ENCODE measurements at regions not wholly inside any gene's neighbourhood (a gene's known extent, or its start where the extent isn't known, plus 50 kb on each side); places are given as distances from the start of the nearest gene placed in this dataset.
"Not testable (repeated sequence)": the region's sequence is repeated elsewhere in the genome, so short reads cannot be mapped to it uniquely, and the experiment has no call there.

DNA sequence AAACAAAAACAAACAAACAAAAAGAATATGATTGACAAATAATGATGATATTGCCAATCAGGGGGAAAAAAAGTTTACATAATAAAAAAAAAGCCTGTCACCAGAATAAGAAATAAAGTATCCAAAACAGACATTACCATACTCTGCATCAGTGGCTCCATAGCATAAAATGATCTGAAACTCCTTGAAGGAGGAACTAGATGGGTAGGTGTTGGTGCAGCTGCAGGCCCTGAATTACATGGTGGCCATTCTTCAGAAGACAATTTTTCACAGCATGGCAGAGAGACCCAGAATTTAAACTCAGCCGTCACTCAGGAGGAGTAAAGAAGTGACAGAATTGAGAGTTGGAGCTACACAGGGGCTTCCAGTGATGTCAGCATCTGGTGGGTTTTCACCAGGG is 60.2 kb downstream of the GLUL start:
- DNase-seq (ENCODE audit: low read depth), result no peak
- H3K4me3 ChIP-seq (ENCODE audit: low read depth, low read length), result no peak overlapping the region
- TF ChIP-seq, protein P1, sequence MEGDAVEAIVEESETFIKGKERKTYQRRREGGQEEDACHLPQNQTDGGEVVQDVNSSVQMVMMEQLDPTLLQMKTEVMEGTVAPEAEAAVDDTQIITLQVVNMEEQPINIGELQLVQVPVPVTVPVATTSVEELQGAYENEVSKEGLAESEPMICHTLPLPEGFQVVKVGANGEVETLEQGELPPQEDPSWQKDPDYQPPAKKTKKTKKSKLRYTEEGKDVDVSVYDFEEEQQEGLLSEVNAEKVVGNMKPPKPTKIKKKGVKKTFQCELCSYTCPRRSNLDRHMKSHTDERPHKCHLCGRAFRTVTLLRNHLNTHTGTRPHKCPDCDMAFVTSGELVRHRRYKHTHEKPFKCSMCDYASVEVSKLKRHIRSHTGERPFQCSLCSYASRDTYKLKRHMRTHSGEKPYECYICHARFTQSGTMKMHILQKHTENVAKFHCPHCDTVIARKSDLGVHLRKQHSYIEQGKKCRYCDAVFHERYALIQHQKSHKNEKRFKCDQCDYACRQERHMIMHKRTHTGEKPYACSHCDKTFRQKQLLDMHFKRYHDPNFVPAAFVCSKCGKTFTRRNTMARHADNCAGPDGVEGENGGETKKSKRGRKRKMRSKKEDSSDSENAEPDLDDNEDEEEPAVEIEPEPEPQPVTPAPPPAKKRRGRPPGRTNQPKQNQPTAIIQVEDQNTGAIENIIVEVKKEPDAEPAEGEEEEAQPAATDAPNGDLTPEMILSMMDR (IDR thresholded peaks at IDR 0.05; ENCODE audit: insufficient read depth, low read length), result no peak

DNA sequence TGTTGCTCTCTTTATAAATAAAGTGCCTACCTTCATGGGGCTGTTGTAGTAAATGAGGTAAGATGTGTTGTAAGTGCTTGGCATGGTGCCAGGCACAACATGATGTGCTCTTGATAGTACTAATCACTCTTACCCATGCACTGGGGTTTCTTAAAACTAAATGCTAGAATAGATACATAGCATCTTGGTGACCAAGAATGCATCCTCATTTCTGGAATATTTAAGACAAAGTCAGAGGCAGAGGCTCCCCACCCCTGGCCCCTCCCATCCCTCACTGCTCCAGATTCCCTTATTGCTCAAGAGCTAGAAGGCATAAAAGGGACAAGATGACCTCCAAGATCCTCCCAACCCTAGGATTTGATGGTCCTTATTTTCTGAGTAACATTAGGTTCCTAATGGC is 61.3 kb downstream of the GLUL start:
- no peak for DNase-seq (ENCODE audit: low read depth)
- TF ChIP-seq, protein P1 (IDR thresholded peaks at IDR 0.05; ENCODE audit: insufficient read depth, low read length), result no peak
- no peak overlapping the region for H3K4me3 ChIP-seq (ENCODE audit: low read depth, low read length)

DNA sequence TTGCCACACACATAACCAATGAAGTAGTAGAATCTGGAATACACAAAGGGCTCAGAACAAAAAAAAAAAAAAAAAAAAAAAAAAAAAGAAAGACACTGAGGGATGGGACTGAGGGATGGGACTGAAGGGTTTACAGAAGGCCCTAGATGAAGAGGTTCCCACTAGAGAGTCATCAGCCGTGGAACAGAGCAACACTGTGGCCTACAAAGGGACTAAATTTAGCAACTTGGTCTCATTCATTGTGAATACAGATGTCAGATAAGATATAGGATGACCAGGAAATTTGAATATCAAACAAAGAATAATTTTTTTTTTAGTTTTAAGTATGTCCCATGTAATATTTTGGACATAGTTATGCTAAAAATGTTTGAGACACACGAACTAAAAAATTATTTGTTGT is 62.1 kb downstream of the GLUL start:
- DNase-seq (ENCODE audit: low read depth), result no peak
- TF ChIP-seq, protein P1 (IDR thresholded peaks at IDR 0.05; ENCODE audit: insufficient read depth, low read length), result no peak
- H3K4me3 ChIP-seq (ENCODE audit: low read depth, low read length), result no peak overlapping the region

DNA sequence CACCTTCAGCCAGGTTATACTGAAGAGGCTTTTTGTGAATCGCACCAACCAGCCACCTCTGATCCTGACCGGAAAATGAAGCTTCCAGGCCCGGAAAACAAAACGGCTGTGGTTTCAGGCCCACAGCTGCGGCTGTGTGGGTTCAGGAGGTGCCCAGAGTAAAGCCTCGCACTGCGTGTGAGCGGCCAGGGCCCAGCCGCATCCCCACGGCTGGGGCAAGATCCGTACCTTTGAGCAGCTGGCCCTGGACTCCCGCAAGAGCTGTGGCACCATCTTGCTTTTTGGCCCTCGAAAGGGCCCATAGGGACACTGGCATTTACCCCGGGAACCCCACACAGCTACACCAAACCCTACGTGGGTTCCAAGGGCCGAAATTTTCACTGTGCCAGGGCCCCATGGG is 63.0 kb downstream of the GLUL start:
- no peak for DNase-seq (ENCODE audit: low read depth)
- H3K4me3 ChIP-seq (ENCODE audit: low read depth, low read length), result no peak overlapping the region
- TF ChIP-seq, protein P1 (IDR thresholded peaks at IDR 0.05; ENCODE audit: insufficient read depth, low read length), result no peak

DNA sequence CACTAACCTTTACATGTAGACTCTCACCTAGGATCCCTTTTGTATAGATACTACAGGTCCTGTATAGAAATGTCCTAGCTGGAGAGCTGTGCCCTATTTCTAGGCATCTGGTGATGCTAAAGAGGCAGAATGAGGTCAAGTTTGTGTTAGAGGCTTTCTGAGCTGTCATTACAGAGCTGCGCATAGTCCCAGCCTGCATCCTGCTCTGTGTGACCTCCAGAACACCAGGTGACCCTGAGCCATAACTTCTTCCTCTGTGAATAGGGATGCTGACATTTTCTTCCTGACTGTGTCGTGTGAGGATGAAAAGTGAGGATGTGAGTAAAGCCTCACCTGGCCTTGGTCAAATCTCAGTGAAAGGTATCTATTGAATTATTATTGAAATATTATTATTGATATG is 66.3 kb downstream of the GLUL start:
- TF ChIP-seq, protein P1 (IDR thresholded peaks at IDR 0.05; ENCODE audit: insufficient read depth, low read length), result no peak
- H3K4me3 ChIP-seq (ENCODE audit: low read depth, low read length), result no peak overlapping the region
- no peak for DNase-seq (ENCODE audit: low read depth)

DNA sequence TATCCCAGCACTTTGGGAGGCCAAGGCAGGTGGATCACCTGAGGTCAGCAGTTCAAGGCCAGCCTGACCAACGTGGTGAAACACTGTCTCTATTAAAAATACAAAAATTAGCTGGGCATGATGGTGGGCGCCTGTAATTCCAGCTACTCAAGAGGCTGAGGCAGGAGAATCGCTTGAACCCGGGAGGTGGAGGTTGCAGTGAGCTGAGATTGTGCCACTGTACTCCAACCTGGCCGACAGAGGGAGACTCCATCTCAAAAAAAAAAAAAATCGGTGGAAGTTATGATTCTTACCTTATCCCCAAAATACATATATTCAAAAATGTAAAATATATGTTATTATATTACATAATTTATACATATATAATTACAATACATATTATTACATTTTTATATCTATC is 70.1 kb downstream of the GLUL start:
- DNase-seq (ENCODE audit: low read depth); H3K4me3 ChIP-seq (ENCODE audit: low read depth, low read length): not testable (repeated sequence)

DNA sequence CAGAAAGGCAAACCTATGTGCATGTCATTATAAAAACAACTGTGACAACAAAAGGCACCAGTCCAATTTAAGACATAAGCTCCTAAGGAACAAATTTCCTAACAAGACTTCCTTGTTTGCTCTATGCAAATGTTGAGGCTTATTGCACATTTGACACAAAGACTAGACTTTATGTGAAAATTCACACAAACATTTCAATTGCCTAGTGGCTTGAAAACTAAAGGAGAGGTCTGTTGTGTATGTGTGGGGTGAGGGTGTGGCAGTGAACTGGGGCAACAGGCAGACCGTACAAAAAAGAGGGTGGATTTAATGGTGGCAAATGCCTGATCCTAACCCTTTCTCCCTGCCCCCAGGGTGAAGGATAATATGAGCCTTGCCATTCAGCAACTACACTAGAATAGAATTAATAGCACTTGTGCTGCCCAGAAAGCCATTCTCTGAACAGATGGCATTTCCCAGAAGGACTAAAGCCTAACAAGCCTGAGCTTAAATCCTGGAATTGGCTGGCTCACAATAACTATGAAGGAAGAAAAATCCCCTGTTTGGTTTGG is 73.9 kb downstream of the GLUL start:
- H3K4me3 ChIP-seq (ENCODE audit: low read depth, low read length), result no peak overlapping the region
- DNase-seq (ENCODE audit: low read depth), result no peak
- TF ChIP-seq, protein P1 (IDR thresholded peaks at IDR 0.05; ENCODE audit: insufficient read depth, low read length), result no peak

DNA sequence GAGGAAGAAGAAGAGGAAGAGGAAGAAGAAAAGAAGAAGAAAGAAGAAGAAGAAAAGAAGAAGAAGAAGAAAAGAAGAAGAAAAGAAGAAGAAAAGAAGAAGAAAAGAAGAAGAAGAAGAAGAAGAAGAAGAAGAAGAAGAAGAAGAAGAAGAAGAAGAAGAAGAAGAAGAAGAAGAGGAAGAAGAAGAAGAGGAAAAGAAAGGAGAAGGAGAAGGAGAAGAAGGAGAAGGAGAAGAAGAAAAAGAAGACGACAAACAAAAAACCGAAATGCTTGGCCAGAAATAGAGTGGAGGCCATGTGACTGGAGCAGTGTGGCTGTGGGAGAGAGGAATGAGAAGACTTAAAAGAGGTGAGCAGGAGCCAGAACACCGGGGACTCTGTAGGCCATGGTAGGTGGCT is 75.1 kb downstream of the GLUL start:
- not testable (repeated sequence) for DNase-seq (ENCODE audit: low read depth); H3K4me3 ChIP-seq (ENCODE audit: low read depth, low read length)

All from fibroblast of the aortic adventitia (primary cell).